G401 (cell line): ENCODE measurements at regions not wholly inside any gene's neighbourhood (a gene's known extent, or its start where the extent isn't known, plus 50 kb on each side); places are given as distances from the start of the nearest gene placed in this dataset.
"Not testable (repeated sequence)": the region's sequence is repeated elsewhere in the genome, so short reads cannot be mapped to it uniquely, and the experiment has no call there.

ENCODE experiments used
- DNase-seq: peaks from one replicate; pipeline ENCODE4 v3.0.0-alpha.2; 2015; ENCODE audit warnings: low spot score
- in situ Hi-C: cut with HindIII; loops from 2 replicates; pipeline ENCODE4 v1.10.0; 2016; ENCODE audit warnings: low sequenced_read_pairs, mixed read lengths

DNA sequence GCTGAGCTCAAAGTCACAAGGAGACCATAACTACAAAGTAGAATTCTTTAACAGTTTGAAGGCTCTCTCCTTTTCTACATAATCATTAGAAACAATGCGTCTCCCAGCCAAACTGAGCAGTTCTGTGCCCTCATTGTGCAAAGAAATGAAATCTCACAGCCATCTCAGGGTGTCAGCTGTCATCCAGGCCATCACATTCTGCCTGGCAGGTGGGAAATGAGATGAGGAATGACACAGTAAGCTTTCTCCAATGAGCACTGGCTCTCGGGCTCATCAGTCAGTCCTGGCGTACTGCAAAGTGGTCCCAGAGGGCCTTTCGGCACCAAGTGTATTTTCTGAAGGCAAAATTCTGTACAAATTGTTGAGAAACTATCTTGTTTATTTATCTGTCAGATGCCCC, 306.5 kb downstream of the KCTD12 start:
- no peak for DNase-seq
- in situ Hi-C loops = no loop called here

DNA sequence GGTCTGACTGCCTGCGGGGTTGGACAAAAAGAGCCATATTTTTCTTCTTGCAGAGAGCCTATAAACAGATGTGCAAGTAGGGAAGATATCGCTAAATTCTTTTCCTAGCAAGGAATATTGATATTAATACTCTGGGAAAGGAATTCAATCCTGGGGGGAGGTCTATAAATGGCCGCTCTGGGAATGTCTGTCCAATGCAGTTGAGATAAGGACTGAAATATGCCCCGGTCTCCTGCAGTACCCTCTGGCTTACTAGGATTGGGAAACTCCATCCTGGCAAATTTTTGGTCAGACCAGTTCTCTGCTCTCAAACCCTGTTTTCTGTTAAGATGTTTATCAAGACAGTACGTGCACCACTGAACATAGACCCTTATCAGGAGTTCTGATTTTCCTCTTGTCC, 310.6 kb downstream of the KCTD12 start:
- DNase-seq, in situ Hi-C loops: not testable (repeated sequence)

DNA sequence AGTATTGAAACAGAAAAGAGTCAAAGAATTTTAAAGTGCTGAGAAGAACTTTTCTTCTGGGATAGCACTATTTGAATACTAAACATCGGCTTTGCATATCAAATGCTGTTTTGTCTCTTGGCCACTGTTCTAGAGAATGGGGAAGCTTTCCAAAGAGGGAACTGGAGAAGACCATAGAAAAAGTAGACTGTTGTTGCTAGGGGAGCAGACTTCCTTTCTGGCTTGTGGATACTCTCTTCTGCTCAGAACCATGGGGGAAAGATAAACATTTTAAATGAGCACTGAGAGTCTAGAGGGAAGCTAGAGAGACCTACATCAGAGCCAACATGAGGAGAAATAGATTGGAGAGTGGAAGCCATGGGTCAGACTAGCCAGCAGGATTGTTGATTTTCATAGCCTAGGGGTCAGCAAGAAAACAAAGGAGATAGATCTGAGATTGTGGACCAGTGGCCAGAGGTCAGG, 315.7 kb downstream of the KCTD12 start:
- DNase-seq = peak; percentile 30
- in situ Hi-C loops = no loop called here

DNA sequence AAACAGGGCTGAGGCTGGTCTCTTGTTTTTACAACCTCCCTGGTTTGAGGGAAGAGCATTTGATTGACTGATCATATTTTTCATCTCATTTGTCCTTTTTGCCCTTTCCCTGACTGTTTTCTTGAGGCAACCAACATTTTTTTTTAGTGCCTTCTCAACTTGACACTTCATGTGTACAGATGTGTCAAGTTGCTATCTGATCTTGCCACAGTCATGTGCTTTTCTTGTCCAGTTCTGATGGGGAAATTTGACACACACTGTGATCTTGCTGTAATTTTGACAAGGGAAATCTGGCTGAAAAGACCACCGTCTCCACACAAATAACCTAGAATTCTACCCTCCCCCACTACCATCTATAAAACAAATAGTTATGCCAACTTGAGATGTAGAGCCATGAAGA, 329.6 kb downstream of the KCTD12 start:
- DNase-seq = no peak
- in situ Hi-C loops = no loop called here

DNA sequence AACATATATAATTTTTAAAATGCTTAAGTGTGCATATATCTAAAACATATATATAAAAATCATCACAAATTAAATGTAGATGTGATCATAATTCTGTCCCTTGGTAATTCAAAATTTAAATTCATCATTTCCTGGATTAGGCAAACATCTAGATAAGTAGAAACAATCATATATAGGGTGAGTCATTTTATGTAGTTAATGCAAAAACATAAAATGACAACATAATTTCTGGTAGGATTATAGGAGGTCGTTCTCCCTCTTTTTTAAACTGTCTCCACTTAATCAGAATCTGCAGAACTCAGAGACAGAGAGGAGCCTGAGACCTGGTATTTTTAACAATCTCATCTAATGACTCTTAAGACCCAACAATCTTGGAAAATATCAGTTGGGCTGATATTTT, 333.4 kb downstream of the KCTD12 start:
- no peak for DNase-seq
- in situ Hi-C loops = no loop called here

- in situ Hi-C loops = no loop called here
- no peak for DNase-seq
These were observed 334.0 kb downstream of the KCTD12 start for GRCh38 chr13:76552041-76552772.

DNA sequence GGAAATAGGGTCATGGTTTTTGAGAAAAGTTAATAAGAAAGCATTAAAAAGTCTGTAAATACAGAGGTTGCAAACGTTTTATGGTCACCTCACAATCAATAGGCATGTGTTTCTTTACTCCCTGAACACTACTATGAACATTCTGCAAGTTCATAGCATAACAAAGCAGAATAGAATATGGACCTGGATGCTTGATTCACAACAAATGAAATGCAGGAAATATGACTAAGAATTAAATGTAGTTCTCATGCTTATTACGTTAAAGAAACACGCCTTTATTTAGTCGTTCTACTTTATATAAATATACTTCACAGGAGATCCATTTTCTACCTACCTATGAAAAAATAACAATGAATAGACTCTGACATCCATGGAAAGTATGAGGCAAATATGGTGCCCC, 344.0 kb downstream of the KCTD12 start:
- in situ Hi-C loops = no loop called here
- no peak for DNase-seq

GRCh38 chr13:76538004-76538403, 348.2 kb downstream of the KCTD12 start:
- in situ Hi-C loops = no loop called here

GRCh38 chr13:76533251-76533650, 353.0 kb downstream of the KCTD12 start:
- in situ Hi-C loops = no loop called here
- no peak for DNase-seq

More at GRCh38 chr13:76538004-76538403, 348.2 kb downstream of the KCTD12 start:
- no peak for DNase-seq

GRCh38 chr13:76527041-76527440, 359.2 kb downstream of the KCTD12 start:
- no peak for DNase-seq
- in situ Hi-C loops = no loop called here

DNA sequence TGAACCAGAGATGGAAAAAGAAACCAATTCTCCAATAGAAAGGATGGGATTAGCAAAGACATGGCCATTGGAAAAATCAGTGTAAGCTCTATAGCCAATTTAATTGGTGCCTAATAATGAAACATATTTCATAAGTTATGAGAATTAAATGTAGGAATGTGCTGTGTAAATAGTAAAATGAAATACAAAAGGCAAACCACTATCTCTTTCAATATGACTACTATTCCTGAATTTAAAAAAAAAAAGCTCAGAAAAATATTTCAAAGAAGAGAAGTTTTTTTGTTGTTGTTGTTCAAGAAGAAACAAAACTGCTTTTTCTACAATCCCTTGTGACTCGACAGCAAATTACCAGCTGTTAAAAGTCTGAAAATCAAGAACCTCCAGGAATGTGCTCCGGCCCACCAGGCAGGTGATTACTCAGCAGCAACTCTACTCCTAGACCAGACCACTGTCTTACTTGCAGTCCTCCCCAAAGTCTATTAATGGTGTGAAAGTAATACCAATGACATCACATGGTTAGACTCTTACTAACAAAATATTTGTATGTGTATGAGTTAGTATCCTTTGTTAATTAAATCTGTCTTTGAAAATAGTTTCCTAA, 362.4 kb downstream of the KCTD12 start:
- in situ Hi-C loops = no loop called here
- DNase-seq = no peak

GRCh38 chr13:76522083-76522755, 364.0 kb downstream of the KCTD12 start:
- in situ Hi-C loops = no loop called here
- DNase-seq = no peak

GRCh38 chr13:76519685-76520084, 366.5 kb downstream of the KCTD12 start:
- in situ Hi-C loops = no loop called here
- no peak for DNase-seq

GRCh38 chr13:76516586-76516985, 369.6 kb downstream of the KCTD12 start:
- in situ Hi-C loops = no loop called here
- no peak for DNase-seq

DNA sequence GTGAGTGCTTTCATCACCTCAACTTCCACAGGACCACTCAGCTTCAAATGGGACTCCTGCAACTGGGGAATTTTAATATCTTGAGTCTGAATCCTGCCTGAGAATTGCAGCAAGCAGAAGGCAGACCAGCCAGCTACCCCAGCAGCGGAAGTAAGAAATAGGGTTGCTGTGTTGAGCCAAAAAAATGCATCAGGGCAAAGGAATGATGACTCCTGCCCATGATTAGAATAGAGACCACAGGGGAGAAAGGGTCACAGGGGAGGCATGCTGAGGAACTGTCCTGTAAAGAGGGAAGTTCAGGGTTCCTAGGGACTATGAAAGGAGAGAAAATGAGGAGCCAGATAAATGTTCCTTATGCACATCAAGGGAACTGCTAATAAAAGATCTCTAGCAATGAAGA, 370.2 kb downstream of the KCTD12 start:
- in situ Hi-C loops = no loop called here
- no peak for DNase-seq

DNA sequence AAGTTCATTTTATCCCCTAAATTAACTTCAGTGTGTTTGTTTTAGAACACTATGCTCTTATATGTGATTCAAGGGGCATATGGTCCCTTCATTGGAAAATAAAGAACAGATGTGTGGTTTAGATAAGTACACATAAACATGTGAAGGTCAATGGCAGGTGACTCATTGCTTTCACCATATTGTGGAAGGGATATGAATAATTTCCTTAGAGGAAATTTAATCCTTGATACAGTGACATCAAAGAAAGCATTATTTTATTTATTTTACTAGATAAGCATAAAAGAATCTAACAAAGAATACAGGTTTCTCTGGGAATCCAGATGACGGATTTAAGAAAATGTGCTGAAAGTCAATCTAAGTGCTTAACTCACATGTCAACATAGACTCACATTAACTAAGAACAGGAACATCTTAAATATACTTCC, 373.5 kb downstream of the KCTD12 start:
- no peak for DNase-seq
- in situ Hi-C loops = no loop called here

GRCh38 chr13:76505437-76505836, 380.8 kb downstream of the KCTD12 start:
- DNase-seq = no peak
- in situ Hi-C loops = no loop called here

GRCh38 chr13:76503766-76504165, 382.4 kb downstream of the KCTD12 start:
- in situ Hi-C loops = no loop called here
- no peak for DNase-seq

- DNase-seq = no peak
- in situ Hi-C loops = no loop called here
These were observed 382.9 kb downstream of the KCTD12 start for GRCh38 chr13:76503291-76503690.

- in situ Hi-C loops = no loop called here
- no peak for DNase-seq
These were observed 385.3 kb downstream of the KCTD12 start for GRCh38 chr13:76500894-76501293.
